ENCODE measurements at regions not wholly inside any gene's neighbourhood (a gene's known extent, or its start where the extent isn't known, plus 50 kb on each side); places are given as distances from the start of the nearest gene placed in this dataset.

GRCh38 chr1:162918151-162918754, 57.3 kb upstream of the CCDC190 start:
- Mint-ChIP-seq H3K27ac (no peak overlapping the region), H3K4me3 (no peak overlapping the region), H3K36me3 (ENCODE audit: low read depth) (no peaks in the 10 kb centered on the region), H3K4me1 (ENCODE audit: low read depth) (no peaks in the 10 kb centered on the region), H3K27me3 (peaks cover 27% of the 10 kb centered on the region), H3K9me3 (no peaks in the 10 kb centered on the region)
- Histone ChIP-seq H3K4me3 (ENCODE audit: low read length) (no peak overlapping the region), H3K27me3 (ENCODE audit: control insufficient read depth in 1 of 2, insufficient read depth in 2 of 2, low read length in 2 of 2) (peaks cover 0 to 3% of the 10 kb centered on the region in 2 experiments), H3K4me1 (ENCODE audit: insufficient read depth, low read length) (no peaks in the 10 kb centered on the region), H3K27ac (ENCODE audit: low read depth in 1 of 2, low read length in 2 of 2) (no peak overlapping the region), H3K9me3 (ENCODE audit: control insufficient read depth in 1 of 2, insufficient read depth in 1 of 2, low read length in 2 of 2) (no peaks in the 10 kb centered on the region), H3K36me3 (ENCODE audit: insufficient read depth, low read length) (no peaks in the 10 kb centered on the region)
- intact Hi-C loops (cut with DNase I, micrococcal nuclease) = no loop called here
- ATAC-seq (ENCODE audit: poor library complexity) (no peak), DNase-seq (no peak)
- POLR2A ChIA-PET = no interaction called here
- CTCF ChIA-PET = interaction anchor here (0.6 kb wide), 1 partner anchor 342 kb away, joined by 5 read pairs; no protein-coding TSS in a partner anchor
- TF ChIP-seq, protein P1, sequence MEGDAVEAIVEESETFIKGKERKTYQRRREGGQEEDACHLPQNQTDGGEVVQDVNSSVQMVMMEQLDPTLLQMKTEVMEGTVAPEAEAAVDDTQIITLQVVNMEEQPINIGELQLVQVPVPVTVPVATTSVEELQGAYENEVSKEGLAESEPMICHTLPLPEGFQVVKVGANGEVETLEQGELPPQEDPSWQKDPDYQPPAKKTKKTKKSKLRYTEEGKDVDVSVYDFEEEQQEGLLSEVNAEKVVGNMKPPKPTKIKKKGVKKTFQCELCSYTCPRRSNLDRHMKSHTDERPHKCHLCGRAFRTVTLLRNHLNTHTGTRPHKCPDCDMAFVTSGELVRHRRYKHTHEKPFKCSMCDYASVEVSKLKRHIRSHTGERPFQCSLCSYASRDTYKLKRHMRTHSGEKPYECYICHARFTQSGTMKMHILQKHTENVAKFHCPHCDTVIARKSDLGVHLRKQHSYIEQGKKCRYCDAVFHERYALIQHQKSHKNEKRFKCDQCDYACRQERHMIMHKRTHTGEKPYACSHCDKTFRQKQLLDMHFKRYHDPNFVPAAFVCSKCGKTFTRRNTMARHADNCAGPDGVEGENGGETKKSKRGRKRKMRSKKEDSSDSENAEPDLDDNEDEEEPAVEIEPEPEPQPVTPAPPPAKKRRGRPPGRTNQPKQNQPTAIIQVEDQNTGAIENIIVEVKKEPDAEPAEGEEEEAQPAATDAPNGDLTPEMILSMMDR (IDR thresholded peaks at IDR 0.05) = no peak

GRCh38 chr1:162916821-162917613, 56.0 kb upstream of the CCDC190 start:
- ATAC-seq (ENCODE audit: poor library complexity) = no peak
- POLR2A ChIA-PET = no interaction called here
- no peak overlapping the region for H3K27ac Mint-ChIP-seq

GRCh38 chr1:162916407-162916806, 55.4 kb upstream of the CCDC190 start:
- Mint-ChIP-seq H3K4me3 (no peak overlapping the region), H3K27me3 (peaks cover 31% of the 10 kb centered on the region), H3K9me3 (peaks cover 4% of the 10 kb centered on the region), H3K27ac (no peak overlapping the region), H3K36me3 (ENCODE audit: low read depth) (no peaks in the 10 kb centered on the region), H3K4me1 (ENCODE audit: low read depth) (no peaks in the 10 kb centered on the region)
- DNase-seq (no peak), ATAC-seq (ENCODE audit: poor library complexity) (no peak)
- no peaks in the 10 kb centered on the region for H3K36me3 ChIP-seq (ENCODE audit: insufficient read depth, low read length)
- peaks cover 0 to 3% of the 10 kb centered on the region in 2 experiments for H3K27me3 ChIP-seq (ENCODE audit: control insufficient read depth in 1 of 2, insufficient read depth in 2 of 2, low read length in 2 of 2)
- no peak overlapping the region for H3K4me3 ChIP-seq (ENCODE audit: low read length)
- intact Hi-C loops (cut with DNase I, micrococcal nuclease) = no loop called here
- peaks cover 0 to 4% of the 10 kb centered on the region in 2 experiments for H3K9me3 ChIP-seq (ENCODE audit: control insufficient read depth in 1 of 2, insufficient read depth in 1 of 2, low read length in 2 of 2)
- H3K27ac ChIP-seq (ENCODE audit: low read depth in 1 of 2, low read length in 2 of 2) = no peak overlapping the region
- ChIA-PET CTCF (no interaction called here), POLR2A (no interaction called here)
- TF ChIP-seq, protein P1 (IDR thresholded peaks at IDR 0.05) = no peak
- no peaks in the 10 kb centered on the region for H3K4me1 ChIP-seq (ENCODE audit: insufficient read depth, low read length)

More at GRCh38 chr1:162916821-162917613, 56.0 kb upstream of the CCDC190 start:
- Mint-ChIP-seq H3K4me3 (no peak overlapping the region), H3K4me1 (ENCODE audit: low read depth) (no peaks in the 10 kb centered on the region), H3K9me3 (peaks cover 4% of the 10 kb centered on the region), H3K27me3 (peaks cover 31% of the 10 kb centered on the region), H3K36me3 (ENCODE audit: low read depth) (no peaks in the 10 kb centered on the region)
- H3K4me3 ChIP-seq (ENCODE audit: low read length) = no peak overlapping the region
- no peak for DNase-seq
- no peak overlapping the region for H3K27ac ChIP-seq (ENCODE audit: low read depth in 1 of 2, low read length in 2 of 2)
- H3K36me3 ChIP-seq (ENCODE audit: insufficient read depth, low read length) = no peaks in the 10 kb centered on the region
- intact Hi-C loops (cut with DNase I, micrococcal nuclease) = no loop called here
- TF ChIP-seq, protein P1 (IDR thresholded peaks at IDR 0.05) = no peak
- peaks cover 0 to 4% of the 10 kb centered on the region in 2 experiments for H3K9me3 ChIP-seq (ENCODE audit: control insufficient read depth in 1 of 2, insufficient read depth in 1 of 2, low read length in 2 of 2)
- H3K27me3 ChIP-seq (ENCODE audit: control insufficient read depth in 1 of 2, insufficient read depth in 2 of 2, low read length in 2 of 2) = peaks cover 0 to 3% of the 10 kb centered on the region in 2 experiments
- CTCF ChIA-PET = no interaction called here
- H3K4me1 ChIP-seq (ENCODE audit: insufficient read depth, low read length) = no peaks in the 10 kb centered on the region

Data from CD4-positive, alpha-beta T cell (primary cell).